ENCODE measurements at regions not wholly inside any gene's neighbourhood (a gene's known extent, or its start where the extent isn't known, plus 50 kb on each side); places are given as distances from the start of the nearest gene placed in this dataset.

DNA sequence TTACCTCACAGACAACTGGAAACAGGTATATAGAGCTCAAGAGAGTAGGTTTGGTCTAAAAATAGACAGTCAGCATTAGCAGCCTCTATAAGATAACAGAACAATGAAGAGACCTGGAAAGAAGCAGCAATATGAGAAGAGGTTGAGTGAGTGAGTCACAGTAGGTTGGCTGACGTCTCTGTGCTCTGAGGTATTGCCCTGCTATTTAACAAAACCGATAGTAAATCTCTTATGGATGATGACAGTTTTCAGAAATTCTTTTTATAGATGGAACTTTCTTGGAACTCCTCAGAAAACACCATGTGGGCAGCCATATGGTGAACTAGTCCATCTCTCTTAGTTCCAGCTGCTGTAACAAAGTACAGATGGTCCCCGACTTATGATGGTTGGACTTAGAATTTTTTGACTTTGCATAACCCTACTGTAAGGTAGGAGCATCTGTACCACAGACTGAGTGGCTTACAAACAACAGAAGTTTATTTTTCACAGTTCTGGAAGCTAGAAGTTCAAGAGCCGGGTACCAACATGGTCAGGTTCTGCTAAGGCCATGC lies 123.5 kb downstream of the MBD2 start:
- intact Hi-C loops (cut with DNase I) = no loop called here
- no peak for DNase-seq (ENCODE audit: low spot score)

DNA sequence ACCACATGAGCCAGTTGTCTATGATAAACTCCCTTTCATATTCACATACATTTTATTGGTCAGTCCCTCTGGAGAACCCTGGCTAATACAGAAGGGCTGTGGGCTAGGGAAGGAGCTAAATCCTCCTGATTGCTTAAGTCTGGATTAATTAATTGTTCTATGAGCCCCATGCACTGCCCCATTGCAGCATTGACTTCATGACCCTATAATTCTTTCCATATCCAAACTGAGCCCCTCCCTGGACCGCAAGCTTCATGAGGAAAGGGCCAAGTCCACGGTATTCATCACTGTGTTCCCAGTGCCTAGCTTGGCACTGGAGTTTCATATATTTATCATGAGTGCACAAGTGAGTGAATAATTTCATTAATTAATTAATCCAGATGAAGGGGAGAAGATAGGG lies 124.0 kb downstream of the MBD2 start:
- intact Hi-C loops (cut with DNase I) = no loop called here
- no peak for DNase-seq (ENCODE audit: low spot score)

DNA sequence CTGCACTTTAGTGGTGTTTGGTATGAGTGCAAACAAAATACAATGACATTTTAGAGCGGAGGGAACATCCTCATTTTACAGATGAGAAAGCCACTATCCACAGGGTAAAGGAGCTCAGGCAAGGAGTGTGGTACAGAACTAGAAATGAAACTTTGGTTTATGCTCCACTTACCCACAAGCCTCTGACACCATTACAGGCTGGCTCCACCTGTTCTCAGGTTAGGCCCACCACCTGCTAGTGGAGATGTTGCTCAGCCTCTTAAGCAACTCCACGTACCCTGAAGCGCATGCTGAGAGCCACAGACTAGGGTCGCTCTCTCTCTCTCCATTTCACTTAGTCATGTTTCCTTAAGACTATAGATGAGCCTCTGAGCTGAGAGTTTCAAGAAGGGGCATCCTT lies 130.0 kb downstream of the MBD2 start:
- intact Hi-C loops (cut with DNase I) = no loop called here
- no peak for DNase-seq (ENCODE audit: low spot score)

DNA sequence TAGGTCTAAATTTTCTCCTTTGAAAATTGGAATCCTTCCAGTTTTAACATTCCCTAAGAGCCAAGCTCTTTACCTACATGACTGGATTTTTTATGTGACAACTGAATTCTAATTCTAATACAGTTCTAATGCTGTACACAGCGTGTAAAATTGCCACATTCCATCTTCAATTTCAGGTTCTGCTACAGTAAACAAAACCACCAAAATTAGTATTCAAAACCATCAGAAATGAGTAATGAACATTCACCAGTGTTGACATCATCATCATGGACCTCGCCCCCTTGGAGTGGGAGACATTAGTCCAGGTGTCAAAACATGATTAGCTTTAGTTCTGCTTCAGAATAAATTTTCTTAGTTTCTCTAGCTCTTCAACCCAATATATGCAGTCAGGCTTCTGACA lies 133.6 kb downstream of the MBD2 start:
- intact Hi-C loops (cut with DNase I) = no loop called here

DNA sequence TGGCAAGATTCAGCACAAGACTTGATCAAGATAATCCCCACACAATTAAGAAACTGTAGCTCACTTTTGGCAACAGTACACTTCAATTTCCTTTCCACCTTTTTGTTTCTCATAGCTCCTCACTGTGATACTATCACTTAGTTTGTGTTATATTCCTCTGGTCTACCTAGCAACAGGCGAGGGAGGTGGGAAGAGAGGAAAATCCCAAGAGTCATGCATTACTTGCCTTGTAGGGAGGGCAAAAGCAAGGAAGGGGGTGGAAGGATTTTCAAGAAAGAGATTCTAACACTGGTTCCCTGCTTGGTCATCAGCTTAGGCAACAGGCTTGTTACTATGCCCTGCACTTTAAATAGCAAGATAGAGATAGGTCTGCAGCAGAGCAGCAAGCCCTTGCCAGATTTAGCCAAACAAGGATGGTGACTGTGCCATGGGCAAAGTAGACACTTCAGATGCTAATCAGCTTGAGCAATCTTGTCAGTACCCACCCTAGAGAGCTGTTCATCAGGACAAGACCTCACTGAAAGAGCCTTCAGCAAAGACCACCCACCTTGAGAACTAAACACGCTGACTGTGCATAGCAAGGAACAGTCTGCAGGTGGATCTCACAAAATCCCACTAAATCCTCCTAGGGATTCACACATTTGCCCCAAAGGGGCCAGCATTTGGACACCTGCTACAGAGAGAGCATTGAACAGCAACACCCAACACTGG lies 134.6 kb downstream of the MBD2 start:
- intact Hi-C loops (cut with DNase I) = no loop called here
- DNase-seq (ENCODE audit: low spot score) = no peak

More for the DNA sequence above, 133.6 kb downstream of the MBD2 start:
- no peak for DNase-seq (ENCODE audit: low spot score)

DNA sequence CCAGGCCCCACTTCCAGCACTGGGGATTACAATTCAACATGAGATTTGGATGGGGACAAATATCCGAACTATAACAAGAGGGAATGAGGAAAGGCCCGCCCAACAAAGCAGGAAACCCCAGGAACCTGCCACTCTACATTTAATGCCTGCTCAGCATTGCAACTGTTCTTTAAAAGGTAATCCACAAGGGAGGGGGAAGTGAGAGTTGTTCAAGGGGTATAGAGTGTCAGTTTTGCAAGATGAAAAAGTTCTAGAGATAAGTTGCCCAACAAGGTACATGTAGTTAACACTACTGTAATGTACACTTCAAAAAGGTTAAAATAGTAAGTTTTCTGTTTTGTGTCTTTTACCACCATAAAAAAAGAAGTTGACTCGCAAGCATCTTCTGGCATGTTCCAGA lies 137.6 kb downstream of the MBD2 start:
- intact Hi-C loops (cut with DNase I) = no loop called here

DNA sequence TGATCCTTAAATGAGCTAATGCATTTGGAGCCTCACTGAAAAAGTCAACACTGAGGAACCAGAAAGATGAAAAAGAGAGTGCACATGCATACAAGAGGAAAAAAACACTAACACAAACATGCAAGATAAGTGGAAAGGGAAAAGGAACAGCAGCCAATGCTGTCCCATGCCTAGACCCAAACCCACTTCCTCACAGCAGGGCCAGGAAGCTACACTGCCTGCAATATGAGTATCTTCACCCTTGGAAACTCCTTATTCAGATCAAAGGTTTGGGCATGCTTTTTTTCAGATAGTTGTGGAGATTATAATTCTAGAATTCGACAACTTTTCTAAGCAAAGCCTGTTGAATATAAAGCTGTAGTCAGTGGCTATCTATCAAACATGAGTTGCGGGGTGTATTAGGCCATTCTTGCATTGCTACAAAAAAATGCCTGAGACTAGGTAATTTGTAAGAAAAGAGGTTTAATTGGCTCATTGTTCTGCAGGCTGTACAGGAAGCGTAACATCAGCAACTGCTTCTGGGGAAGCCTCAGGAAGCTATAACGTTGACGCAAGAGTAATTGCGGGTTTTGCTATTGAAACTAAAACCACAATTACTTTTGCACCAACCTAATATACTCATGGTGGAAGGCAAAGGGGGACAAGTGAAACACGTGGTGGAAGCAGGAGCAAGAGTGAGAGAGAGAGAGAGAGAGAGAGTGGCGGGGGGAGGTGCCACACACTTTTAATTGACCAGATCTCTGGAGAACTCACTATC lies 138.2 kb downstream of the MBD2 start:
- no peak for DNase-seq (ENCODE audit: low spot score)
- intact Hi-C loops (cut with DNase I) = no loop called here

More for the DNA sequence above, 137.6 kb downstream of the MBD2 start:
- DNase-seq (ENCODE audit: low spot score) = no peak

DNA sequence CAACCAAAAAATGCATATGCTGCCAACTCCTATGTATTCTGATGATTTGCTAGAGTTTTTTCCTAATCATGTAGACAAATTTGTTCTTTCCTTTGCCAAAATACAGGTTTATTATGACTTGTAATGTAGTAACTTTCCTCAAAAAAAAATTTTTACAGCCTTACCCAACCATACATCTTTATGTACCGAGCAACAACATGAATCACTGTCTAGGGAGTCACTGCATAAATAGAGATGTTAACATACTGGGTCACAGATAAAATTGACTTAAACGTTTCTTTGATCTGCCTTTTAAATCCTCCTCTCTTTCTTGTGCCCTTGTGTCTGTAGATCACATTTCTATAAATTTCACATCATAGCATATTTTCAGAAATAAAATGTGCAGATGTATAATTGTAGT lies 143.6 kb downstream of the MBD2 start:
- no peak for DNase-seq (ENCODE audit: low spot score)
- intact Hi-C loops (cut with DNase I) = no loop called here

DNA sequence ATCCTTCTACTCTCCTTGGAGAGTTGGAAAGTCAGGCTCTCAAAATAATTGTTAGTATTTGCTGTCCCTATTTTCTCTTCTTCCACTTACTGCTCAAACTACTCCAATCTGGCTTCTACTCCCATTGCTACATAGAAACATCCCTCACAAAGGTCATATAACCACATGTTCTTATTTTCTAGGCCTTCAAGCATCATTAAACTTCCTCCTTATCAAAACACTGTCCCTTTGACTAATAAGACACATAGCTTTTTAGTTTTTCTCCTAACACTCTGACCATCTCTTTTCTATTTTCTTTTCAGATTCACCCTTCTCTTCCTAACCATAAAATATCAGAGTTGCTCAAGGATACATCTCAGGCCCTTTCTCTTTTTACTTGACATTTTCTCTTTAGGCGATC lies 148.3 kb downstream of the MBD2 start:
- intact Hi-C loops (cut with DNase I) = no loop called here

DNA sequence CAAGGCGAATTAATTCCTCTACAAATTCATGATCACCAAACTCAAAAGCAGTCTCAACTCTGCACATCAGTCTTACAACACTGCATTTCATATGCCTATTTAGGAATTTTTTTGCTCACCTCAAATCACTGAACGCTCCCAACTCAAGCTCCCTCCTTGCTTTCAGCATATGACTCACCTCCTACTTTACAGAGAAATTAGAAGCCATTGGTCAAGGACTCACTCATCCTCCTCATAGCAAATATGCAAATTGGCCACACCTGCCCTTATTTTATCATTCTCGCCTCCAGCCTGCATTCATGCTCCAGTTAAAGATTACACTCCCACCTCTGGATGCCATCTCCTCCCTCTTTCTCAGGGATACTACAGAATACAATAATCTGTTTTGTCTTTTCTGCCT lies 148.8 kb downstream of the MBD2 start:
- intact Hi-C loops (cut with DNase I) = no loop called here
- DNase-seq (ENCODE audit: low spot score) = no peak

More for the DNA sequence above, 148.3 kb downstream of the MBD2 start:
- DNase-seq (ENCODE audit: low spot score) = no peak

DNA sequence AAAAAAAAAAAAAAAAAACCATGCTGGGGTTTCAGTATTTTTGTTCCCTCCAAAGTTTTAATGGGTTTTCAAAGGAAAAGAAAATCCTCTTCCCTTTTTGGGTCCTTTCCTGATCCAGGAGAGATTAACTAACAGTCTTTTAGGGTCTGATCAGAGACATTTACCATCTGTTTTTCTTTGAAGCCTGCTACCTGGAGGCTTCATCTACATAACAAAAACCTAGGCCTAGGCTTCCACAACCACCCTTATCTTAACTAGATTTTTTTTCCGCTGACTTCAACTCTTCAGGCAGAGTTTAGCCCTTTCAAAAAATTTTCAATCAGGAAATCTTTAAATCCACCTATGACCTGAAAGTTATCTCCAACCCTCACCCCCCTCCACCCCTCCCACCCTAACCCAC lies 154.7 kb downstream of the MBD2 start:
- intact Hi-C loops (cut with DNase I) = no loop called here
- DNase-seq (ENCODE audit: low spot score) = no peak

DNA sequence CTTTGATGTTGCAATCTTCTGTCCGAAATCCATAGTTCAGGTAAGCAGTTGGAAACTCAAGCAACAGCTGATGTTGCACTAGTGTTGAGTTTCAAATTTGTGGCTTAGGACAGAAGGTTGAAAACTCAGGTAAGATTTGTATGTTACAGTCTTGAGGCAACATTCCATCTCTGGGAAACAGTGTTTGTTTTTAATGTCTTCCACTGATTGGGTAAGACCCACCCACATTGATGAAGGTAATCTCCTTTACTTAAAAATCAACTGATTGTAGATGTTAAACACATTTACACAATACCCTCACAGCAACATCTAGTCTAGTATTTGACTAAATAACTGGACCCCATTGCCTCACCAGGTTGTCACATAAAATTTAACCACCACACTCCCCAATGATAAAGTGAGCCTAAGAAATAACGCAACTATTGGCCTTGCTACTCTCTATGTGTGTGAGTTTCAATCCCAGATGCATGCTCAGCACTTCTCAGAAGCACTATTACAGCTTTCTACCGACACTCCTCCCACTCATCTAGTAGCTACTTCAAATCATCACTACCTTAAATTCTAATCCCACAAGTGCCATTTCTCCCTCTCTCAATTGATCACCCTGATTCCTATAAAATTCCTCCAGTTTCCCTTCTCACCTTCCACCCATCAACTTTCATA lies 164.0 kb downstream of the MBD2 start:
- DNase-seq (ENCODE audit: low spot score) = no peak
- intact Hi-C loops (cut with DNase I) = no loop called here

DNA sequence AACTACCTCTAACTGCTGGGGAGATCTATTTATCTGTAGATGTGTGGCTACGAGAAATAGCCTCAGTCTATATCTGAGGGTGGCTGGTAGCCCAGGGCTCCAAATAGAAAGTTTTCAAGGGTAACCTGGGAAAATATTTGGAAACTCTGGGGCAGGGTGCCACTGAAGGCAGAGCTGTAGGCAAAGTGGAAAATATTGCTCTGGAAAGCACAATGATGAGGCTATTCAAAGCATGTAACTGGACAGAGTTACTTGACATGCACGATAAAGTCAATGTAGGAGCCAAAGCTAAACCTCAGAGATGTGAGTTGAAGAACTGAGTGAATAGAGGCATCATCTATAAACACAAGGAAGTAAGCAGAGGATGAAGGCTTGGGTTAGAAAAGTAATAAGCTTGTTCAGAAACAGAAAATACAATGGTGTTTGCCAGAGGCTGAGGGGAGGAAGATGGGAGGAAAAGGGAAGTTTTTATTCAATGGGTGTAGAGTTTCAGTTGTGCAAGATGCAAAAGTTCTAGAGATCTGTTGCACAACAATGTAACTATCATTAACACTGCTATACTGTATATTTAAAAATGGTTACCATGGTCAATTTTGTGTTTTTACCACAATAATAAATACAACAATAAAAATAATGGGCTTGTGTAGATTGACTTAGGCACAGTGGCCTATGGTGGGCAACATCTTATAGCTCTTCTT lies 171.6 kb downstream of the MBD2 start:
- intact Hi-C loops (cut with DNase I) = no loop called here
- DNase-seq (ENCODE audit: low spot score) = no peak

DNA sequence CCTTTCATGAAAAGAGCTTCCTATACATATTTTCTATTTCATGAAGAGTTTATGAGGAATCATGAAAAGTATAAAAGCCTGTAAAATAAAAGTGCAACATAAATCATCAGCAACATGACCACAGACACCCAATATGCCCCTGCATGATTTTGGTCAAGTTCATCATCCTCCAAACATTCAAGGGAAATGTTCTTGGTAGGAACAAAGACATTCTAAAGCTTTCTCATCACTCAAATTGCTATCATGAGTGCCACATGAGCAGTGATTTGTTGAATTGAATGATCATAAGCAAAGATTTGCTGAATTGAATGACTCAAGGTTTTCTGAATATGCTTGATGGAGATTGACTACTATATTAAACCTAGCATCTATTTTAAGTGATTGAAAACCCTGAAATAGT lies 172.2 kb downstream of the MBD2 start:
- intact Hi-C loops (cut with DNase I) = no loop called here
- no peak for DNase-seq (ENCODE audit: low spot score)

DNA sequence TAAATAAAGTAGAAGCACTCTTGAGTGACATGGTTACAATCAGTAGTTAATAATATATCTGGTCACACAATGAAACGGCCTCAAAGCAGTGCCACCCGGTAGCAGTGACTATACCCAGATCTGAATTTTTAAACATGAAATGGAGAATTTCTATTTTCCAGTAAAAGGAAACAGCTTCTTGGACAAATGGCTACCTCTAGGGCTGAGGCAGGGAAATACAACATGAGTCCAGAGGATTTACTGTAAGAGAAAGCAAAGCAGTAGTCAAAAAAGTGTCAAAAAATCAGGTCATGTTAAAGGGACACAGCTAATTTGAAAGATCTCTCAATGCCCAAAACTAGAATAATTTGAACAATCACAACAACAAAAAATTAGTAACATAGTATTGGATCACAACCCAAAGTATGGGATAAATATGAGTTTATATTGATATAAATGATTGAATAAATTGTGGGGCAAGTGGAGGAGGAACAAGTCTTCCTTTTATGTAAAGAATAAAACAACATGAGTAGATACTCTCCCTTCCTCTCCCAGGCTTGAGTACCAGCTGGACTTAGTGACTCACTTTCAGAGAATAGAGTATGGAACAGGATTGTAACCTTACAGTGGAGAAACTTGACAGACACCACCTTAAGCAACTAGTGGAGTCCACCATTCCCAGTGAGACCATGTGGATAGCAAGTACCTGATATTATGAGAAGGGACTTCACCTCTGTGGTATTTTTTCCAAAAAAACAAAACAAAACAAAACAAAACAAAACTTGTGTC lies 180.8 kb downstream of the MBD2 start:
- DNase-seq (ENCODE audit: low spot score) = no peak
- intact Hi-C loops (cut with DNase I) = loop anchor here (5.0 kb wide), 1 partner anchor 341 kb away; no protein-coding TSS in a partner anchor

DNA sequence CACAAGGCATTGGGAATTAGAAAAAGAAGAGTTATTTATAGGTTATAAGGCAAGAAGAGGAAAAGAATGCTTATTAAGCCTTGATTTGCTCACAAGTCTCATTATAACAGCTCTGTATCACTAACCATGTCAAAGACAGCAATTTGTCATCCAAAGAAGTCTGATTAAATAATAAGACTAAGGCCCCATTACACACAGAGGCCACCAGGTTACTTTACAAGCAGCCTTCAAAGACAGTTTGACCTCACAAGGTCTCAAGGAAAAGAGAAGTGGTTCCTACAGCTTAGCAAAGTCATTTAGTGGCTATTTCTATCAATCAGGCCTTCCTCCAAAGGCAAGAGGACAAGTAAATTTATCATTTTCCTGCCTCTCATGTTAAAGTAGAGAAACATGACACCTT lies 188.5 kb downstream of the MBD2 start:
- intact Hi-C loops (cut with DNase I) = no loop called here
- DNase-seq (ENCODE audit: low spot score) = no peak

DNA sequence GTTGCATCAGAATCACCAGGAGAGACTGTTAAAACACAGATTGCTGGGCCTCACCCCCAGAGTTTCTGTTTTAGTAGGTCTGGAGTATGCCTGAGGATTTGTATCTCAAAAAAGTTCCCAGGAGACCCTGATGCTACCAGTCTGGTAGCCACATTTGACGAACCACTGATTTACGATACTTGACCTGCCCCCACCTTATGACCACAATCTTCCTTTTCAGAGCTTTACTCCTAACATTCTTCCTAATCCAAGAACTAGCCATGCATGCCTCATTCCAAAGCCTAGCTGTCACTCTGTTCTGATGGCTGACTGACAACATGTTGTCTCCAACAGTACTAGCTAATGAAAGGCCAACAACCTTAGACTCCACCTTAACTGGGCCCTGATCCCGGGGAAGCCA lies 191.4 kb downstream of the MBD2 start:
- intact Hi-C loops (cut with DNase I) = no loop called here
- DNase-seq (ENCODE audit: low spot score) = no peak

DNA sequence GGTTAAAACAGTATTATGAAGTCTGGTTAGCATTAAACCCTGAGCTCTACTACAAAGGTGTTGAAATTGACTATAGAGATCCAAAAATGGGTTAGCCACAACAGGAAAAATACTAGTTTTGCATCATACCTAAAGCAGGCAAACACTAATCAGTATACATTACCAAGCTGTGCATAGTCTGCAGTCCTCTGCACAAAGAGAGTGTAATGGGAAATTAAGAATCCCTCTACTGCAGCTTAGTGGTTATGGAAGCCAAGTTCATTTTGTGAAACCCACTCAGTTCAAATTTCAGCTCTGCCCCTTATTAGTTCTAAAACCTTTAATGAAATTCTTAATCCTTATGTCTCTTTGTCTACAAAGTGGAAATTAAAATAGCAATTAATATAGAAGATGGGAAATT lies 192.1 kb downstream of the MBD2 start:
- intact Hi-C loops (cut with DNase I) = no loop called here
- no peak for DNase-seq (ENCODE audit: low spot score)

DNA sequence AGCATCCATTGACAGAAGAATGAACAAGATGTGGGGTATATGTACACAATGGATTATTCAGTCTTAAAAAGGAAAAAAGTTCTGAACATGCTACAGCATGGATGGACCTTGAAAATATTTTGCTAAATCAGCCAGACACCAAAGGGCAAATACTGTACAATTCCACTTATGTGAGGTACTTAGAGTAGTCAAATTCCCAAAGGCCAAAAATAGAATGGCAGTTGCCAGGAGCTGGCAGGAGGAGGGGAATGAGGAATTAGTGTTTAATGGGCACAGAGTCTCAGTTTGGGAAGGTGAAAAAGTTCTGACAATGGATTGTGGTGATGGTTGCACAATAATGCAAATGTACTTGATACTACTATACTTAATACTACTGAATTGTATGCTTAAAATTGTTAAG lies 193.2 kb downstream of the MBD2 start:
- intact Hi-C loops (cut with DNase I) = no loop called here
- no peak for DNase-seq (ENCODE audit: low spot score)
